BE2C (cell line): ENCODE measurements at regions not wholly inside any gene's neighbourhood (a gene's known extent, or its start where the extent isn't known, plus 50 kb on each side); places are given as distances from the start of the nearest gene placed in this dataset.
A peak's percentile ranks its signal among the peaks of the same experiment; 100 is the strongest.

Experiments
- DNase-seq: peaks from one replicate; pipeline ENCODE4 v3.0.0-alpha.2; 2020
- H3K27me3 ChIP-seq: fragments of 250-450 bp; sonication (Bioruptor Pico); 2 replicates; pipeline ENCODE4 v1.5.1; 2020; ENCODE audit warnings: mild to moderate bottlenecking
- H3K36me3 ChIP-seq: fragments of 250-450 bp; sonication (Bioruptor Pico); 2 replicates; pipeline ENCODE4 v1.5.1; 2020; ENCODE audit warnings: mild to moderate bottlenecking
- H3K4me1 ChIP-seq: fragments of 250-450 bp; sonication (Bioruptor Pico); 2 replicates; pipeline ENCODE4 v1.5.1; 2020
- H3K4me3 ChIP-seq: 2 replicates; pipeline ENCODE4 v1.5.1; 2011; ENCODE audit warnings: low read depth, low read length
- H3K9me3 ChIP-seq: fragments of 250-450 bp; sonication (Bioruptor Pico); 2 replicates; pipeline ENCODE4 v1.5.1; 2020
- CTCF ChIP-seq: IDR thresholded peaks from 2 replicates; pipeline ENCODE4 v1.5.1; 2012; ENCODE audit warnings: mild to moderate bottlenecking, low read depth, low read length

GRCh38 chr3:106711650-106712049 lies 665.6 kb upstream of the CCDC54 start:
- H3K9me3 ChIP-seq, result no peaks in the 10 kb centered on the region
- H3K4me1 ChIP-seq, result peaks cover 6% of the 10 kb centered on the region; the same call in 1 of the 2 replicates
- no peak for TF ChIP-seq CTCF
- DNase-seq, result no peak
- H3K36me3 ChIP-seq, result no peaks in the 10 kb centered on the region
- no peaks in the 10 kb centered on the region for H3K27me3 ChIP-seq
- no peak overlapping the region for H3K4me3 ChIP-seq

- no peak for TF ChIP-seq CTCF
- DNase-seq, result no peak
- Histone ChIP-seq H3K4me3 (no peak overlapping the region), H3K9me3 (no peaks in the 10 kb centered on the region), H3K36me3 (no peaks in the 10 kb centered on the region), H3K27me3 (no peaks in the 10 kb centered on the region), H3K4me1 (peaks cover 6% of the 10 kb centered on the region; the same call in 1 of the 2 replicates)
These were observed 662.8 kb upstream of the CCDC54 start for GRCh38 chr3:106714400-106714799.

GRCh38 chr3:106715286-106715685 lies 662.0 kb upstream of the CCDC54 start:
- Histone ChIP-seq H3K9me3 (no peaks in the 10 kb centered on the region), H3K36me3 (no peaks in the 10 kb centered on the region), H3K4me1 (peaks cover 6% of the 10 kb centered on the region; the same call in 1 of the 2 replicates), H3K27me3 (no peaks in the 10 kb centered on the region), H3K4me3 (no peak overlapping the region)
- no peak for TF ChIP-seq CTCF
- DNase-seq, result peak; percentile 10

GRCh38 chr3:106717178-106717780 lies 660.0 kb upstream of the CCDC54 start:
- Histone ChIP-seq H3K36me3 (no peaks in the 10 kb centered on the region), H3K4me1 (0 out of 2 replicates have a peak, but pooled peaks cover 2% of the 10 kb centered on the region), H3K9me3 (no peaks in the 10 kb centered on the region), H3K27me3 (no peaks in the 10 kb centered on the region), H3K4me3 (no peak overlapping the region)
- no peak for DNase-seq
- no peak for TF ChIP-seq CTCF

GRCh38 chr3:106719077-106719476 lies 658.2 kb upstream of the CCDC54 start:
- H3K4me3 ChIP-seq, result no peak overlapping the region
- 0 out of 2 replicates have a peak, but pooled peaks cover 2% of the 10 kb centered on the region for H3K4me1 ChIP-seq
- no peaks in the 10 kb centered on the region for H3K27me3 ChIP-seq
- no peak for DNase-seq
- H3K36me3 ChIP-seq, result no peaks in the 10 kb centered on the region
- TF ChIP-seq CTCF, result no peak
- H3K9me3 ChIP-seq, result no peaks in the 10 kb centered on the region

GRCh38 chr3:106719583-106719982 lies 657.7 kb upstream of the CCDC54 start:
- no peaks in the 10 kb centered on the region for H3K36me3 ChIP-seq
- no peaks in the 10 kb centered on the region for H3K9me3 ChIP-seq
- H3K4me1 ChIP-seq, result 0 out of 2 replicates have a peak, but pooled peaks cover 2% of the 10 kb centered on the region
- DNase-seq, result no peak
- no peak overlapping the region for H3K4me3 ChIP-seq
- TF ChIP-seq CTCF, result no peak
- H3K27me3 ChIP-seq, result no peaks in the 10 kb centered on the region
